ENCODE measurements at regions not wholly inside any gene's neighbourhood (a gene's known extent, or its start where the extent isn't known, plus 50 kb on each side); places are given as distances from the start of the nearest gene placed in this dataset.

- no peaks in the 10 kb centered on the region for H3K36me3 Mint-ChIP-seq (ENCODE audit: low read depth)
- DNase-seq, result no peak
- no peak overlapping the region for H3K27ac Mint-ChIP-seq
- H3K27me3 Mint-ChIP-seq (ENCODE audit: insufficient read depth), result no peaks in the 10 kb centered on the region
- no peaks in the 10 kb centered on the region for H3K4me1 Mint-ChIP-seq (ENCODE audit: low read depth)
- no peaks in the 10 kb centered on the region; the same call in none of the 2 replicates for H3K9me3 Mint-ChIP-seq
- H3K4me3 Mint-ChIP-seq, result no peak overlapping the region
- no peak for TF ChIP-seq CTCF (IDR thresholded peaks at IDR 0.05)
These were observed 90.6 kb downstream of the TNFSF13B start for GRCh38 chr13:108360139-108360538.

- Mint-ChIP-seq H3K9me3 (peaks cover 5% of the 10 kb centered on the region), H3K27me3 (ENCODE audit: insufficient read depth) (no peaks in the 10 kb centered on the region), H3K4me3 (no peak overlapping the region), H3K36me3 (ENCODE audit: low read depth) (no peaks in the 10 kb centered on the region), H3K27ac (no peak overlapping the region), H3K4me1 (ENCODE audit: low read depth) (no peaks in the 10 kb centered on the region)
- no peak for TF ChIP-seq CTCF (IDR thresholded peaks at IDR 0.05)
- DNase-seq, result no peak
These were observed 92.3 kb downstream of the TNFSF13B start for GRCh38 chr13:108361769-108362168.

- DNase-seq, result no peak
- Mint-ChIP-seq H3K4me3 (no peak overlapping the region), H3K36me3 (ENCODE audit: low read depth) (no peaks in the 10 kb centered on the region), H3K27ac (no peak overlapping the region), H3K9me3 (peaks cover 5% of the 10 kb centered on the region), H3K4me1 (ENCODE audit: low read depth) (no peaks in the 10 kb centered on the region), H3K27me3 (ENCODE audit: insufficient read depth) (no peaks in the 10 kb centered on the region)
- no peak for TF ChIP-seq CTCF (IDR thresholded peaks at IDR 0.05)
These were observed 94.1 kb downstream of the TNFSF13B start for GRCh38 chr13:108363666-108364065.

GRCh38 chr13:108365255-108365654 is 95.7 kb downstream of the TNFSF13B start:
- Mint-ChIP-seq H3K27ac (no peak overlapping the region), H3K4me3 (no peak overlapping the region), H3K9me3 (peaks cover 5% of the 10 kb centered on the region), H3K27me3 (ENCODE audit: insufficient read depth) (no peaks in the 10 kb centered on the region), H3K4me1 (ENCODE audit: low read depth) (no peaks in the 10 kb centered on the region), H3K36me3 (ENCODE audit: low read depth) (no peaks in the 10 kb centered on the region)
- no peak for DNase-seq
- TF ChIP-seq CTCF (IDR thresholded peaks at IDR 0.05), result no peak

- no peak for DNase-seq
- Mint-ChIP-seq H3K27me3 (ENCODE audit: insufficient read depth) (no peaks in the 10 kb centered on the region), H3K4me3 (no peak overlapping the region), H3K4me1 (ENCODE audit: low read depth) (no peaks in the 10 kb centered on the region), H3K36me3 (ENCODE audit: low read depth) (no peaks in the 10 kb centered on the region), H3K9me3 (peaks cover 5% of the 10 kb centered on the region), H3K27ac (no peak overlapping the region)
- TF ChIP-seq CTCF (IDR thresholded peaks at IDR 0.05), result no peak
These were observed 98.9 kb downstream of the TNFSF13B start for GRCh38 chr13:108368250-108368905.

All from HFFc6 (cell line).